OCI-LY1 (cell line): ENCODE measurements at regions not wholly inside any gene's neighbourhood (a gene's known extent, or its start where the extent isn't known, plus 50 kb on each side); places are given as distances from the start of the nearest gene placed in this dataset.

Source experiments
- EZH2 ChIP-seq: fragments of 200-600 bp; sonication (generic), shearing (Covaris generic); IDR thresholded peaks from 2 replicates; pipeline ENCODE4 v1.8.0; 2017; ENCODE audit warnings: borderline replicate concordance, mixed run types, mild to moderate bottlenecking, antibody characterized with exemption, low read length, moderate library complexity, mixed read lengths
- TF ChIP-seq, protein P1 (sequence below): fragments of 200-600 bp; sonication (generic), shearing (Covaris generic); IDR thresholded peaks from 2 replicates; pipeline ENCODE4 v1.5.1; 2017; ENCODE audit warnings: mild to moderate bottlenecking, antibody characterized with exemption, low read length, moderate library complexity, mixed read lengths

DNA sequence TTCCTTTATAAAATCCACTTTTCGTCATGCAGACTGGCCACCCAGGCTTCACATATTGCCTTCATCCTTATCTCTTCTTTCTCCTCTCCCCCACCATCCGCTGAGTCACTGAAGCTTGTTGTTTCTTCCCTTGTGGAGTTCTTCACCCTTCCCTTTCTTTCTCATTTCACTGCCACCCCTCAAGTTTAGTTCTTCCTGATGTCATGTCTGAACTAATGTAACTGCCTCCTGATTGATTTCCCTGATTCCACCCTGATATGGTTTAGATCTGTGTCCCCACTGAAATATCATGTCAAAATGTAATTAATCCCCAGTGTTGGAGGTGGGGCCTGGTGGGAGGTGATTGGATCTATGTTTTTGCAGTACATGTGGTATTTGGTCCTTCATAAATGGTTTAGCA is 151.4 kb downstream of the CPEB2 start:
- TF ChIP-seq, protein P1, sequence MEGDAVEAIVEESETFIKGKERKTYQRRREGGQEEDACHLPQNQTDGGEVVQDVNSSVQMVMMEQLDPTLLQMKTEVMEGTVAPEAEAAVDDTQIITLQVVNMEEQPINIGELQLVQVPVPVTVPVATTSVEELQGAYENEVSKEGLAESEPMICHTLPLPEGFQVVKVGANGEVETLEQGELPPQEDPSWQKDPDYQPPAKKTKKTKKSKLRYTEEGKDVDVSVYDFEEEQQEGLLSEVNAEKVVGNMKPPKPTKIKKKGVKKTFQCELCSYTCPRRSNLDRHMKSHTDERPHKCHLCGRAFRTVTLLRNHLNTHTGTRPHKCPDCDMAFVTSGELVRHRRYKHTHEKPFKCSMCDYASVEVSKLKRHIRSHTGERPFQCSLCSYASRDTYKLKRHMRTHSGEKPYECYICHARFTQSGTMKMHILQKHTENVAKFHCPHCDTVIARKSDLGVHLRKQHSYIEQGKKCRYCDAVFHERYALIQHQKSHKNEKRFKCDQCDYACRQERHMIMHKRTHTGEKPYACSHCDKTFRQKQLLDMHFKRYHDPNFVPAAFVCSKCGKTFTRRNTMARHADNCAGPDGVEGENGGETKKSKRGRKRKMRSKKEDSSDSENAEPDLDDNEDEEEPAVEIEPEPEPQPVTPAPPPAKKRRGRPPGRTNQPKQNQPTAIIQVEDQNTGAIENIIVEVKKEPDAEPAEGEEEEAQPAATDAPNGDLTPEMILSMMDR: no peak
- TF ChIP-seq EZH2: no peak
